ENCODE measurements at regions not wholly inside any gene's neighbourhood (a gene's known extent, or its start where the extent isn't known, plus 50 kb on each side); places are given as distances from the start of the nearest gene placed in this dataset.
A peak's percentile ranks its signal among the peaks of the same experiment; 100 is the strongest.

GRCh38 chr20:40511478-40511877 lies 177.6 kb downstream of the MAFB start:
- Mint-ChIP-seq H3K27ac (no peak overlapping the region), H3K9me3 (no peaks in the 10 kb centered on the region), H3K4me1 (peaks cover 10% of the 10 kb centered on the region; the same call in 1 of the 2 replicates), H3K27me3 (ENCODE audit: low read depth) (no peaks in the 10 kb centered on the region; the same call in none of the 2 replicates), H3K36me3 (no peaks in the 10 kb centered on the region), H3K4me3 (no peak overlapping the region)
- ATAC-seq (no peak), DNase-seq (ENCODE audit: low spot score) (no peak)
- CTCF ChIA-PET, result no interaction called here
- TF ChIP-seq NR1H2 (CRISPR knock-in tag; IDR thresholded peaks at IDR 0.05), result no peak
- peak; percentile 80 for TF ChIP-seq ZNF423 (CRISPR knock-in tag; IDR thresholded peaks at IDR 0.05)
- POLR2A ChIA-PET, result no interaction called here

DNA sequence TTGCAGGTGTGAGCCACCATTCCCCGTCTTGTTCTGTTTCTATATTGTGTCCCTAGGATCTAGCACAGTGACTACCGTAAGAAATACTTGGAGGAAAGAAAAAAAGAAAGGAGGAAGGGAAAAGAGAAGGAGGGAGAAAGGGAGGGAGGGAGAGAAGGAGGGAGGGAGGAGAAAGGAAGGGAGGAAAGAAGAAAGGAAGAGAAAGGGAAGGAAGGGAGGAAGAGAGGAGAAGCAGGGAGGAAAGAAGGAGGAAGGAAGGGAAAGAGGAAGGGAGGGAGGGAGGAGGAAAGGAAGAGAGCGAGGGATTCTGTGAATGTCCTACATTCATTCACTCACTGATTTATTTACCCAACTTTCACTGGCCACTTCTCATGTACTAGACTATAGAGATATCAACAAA lies 178.4 kb downstream of the MAFB start:
- ATAC-seq, result no peak
- POLR2A ChIA-PET, result no interaction called here
- no peaks in the 10 kb centered on the region for H3K36me3 Mint-ChIP-seq
- no peaks in the 10 kb centered on the region for H3K9me3 Mint-ChIP-seq
- no peaks in the 10 kb centered on the region; the same call in 1 of the 2 replicates for H3K27me3 Mint-ChIP-seq (ENCODE audit: low read depth)
- no peak for DNase-seq (ENCODE audit: low spot score)
- peaks cover 10% of the 10 kb centered on the region; the same call in 1 of the 2 replicates for H3K4me1 Mint-ChIP-seq
- H3K27ac Mint-ChIP-seq, result no peak overlapping the region
- CTCF ChIA-PET, result no interaction called here
- H3K4me3 Mint-ChIP-seq, result no peak overlapping the region
- TF ChIP-seq NR1H2 (CRISPR knock-in tag; IDR thresholded peaks at IDR 0.05) (no peak), USF1 (CRISPR knock-in tag; IDR thresholded peaks at IDR 0.05) (no peak), ZBTB21 (CRISPR knock-in tag; IDR thresholded peaks at IDR 0.05; ENCODE audit: borderline replicate concordance) (no peak), E2F5 (CRISPR knock-in tag; IDR thresholded peaks at IDR 0.05) (no peak), FOXK1 (CRISPR knock-in tag; IDR thresholded peaks at IDR 0.05) (no peak), E2F4 (CRISPR knock-in tag; IDR thresholded peaks at IDR 0.05; ENCODE audit: borderline replicate concordance, low read depth) (no peak), ZNF263 (CRISPR knock-in tag; IDR thresholded peaks at IDR 0.05; ENCODE audit: low read depth) (no peak), RORB (CRISPR knock-in tag; IDR thresholded peaks at IDR 0.05) (no peak), NFYB (CRISPR knock-in tag; conservative IDR thresholded peaks at IDR 0.05; ENCODE audit: low read depth) (no peak), ZNF423 (CRISPR knock-in tag; IDR thresholded peaks at IDR 0.05) (no peak), ATF1 (CRISPR knock-in tag; IDR thresholded peaks at IDR 0.05) (no peak)
- TF ChIP-seq, protein P1, sequence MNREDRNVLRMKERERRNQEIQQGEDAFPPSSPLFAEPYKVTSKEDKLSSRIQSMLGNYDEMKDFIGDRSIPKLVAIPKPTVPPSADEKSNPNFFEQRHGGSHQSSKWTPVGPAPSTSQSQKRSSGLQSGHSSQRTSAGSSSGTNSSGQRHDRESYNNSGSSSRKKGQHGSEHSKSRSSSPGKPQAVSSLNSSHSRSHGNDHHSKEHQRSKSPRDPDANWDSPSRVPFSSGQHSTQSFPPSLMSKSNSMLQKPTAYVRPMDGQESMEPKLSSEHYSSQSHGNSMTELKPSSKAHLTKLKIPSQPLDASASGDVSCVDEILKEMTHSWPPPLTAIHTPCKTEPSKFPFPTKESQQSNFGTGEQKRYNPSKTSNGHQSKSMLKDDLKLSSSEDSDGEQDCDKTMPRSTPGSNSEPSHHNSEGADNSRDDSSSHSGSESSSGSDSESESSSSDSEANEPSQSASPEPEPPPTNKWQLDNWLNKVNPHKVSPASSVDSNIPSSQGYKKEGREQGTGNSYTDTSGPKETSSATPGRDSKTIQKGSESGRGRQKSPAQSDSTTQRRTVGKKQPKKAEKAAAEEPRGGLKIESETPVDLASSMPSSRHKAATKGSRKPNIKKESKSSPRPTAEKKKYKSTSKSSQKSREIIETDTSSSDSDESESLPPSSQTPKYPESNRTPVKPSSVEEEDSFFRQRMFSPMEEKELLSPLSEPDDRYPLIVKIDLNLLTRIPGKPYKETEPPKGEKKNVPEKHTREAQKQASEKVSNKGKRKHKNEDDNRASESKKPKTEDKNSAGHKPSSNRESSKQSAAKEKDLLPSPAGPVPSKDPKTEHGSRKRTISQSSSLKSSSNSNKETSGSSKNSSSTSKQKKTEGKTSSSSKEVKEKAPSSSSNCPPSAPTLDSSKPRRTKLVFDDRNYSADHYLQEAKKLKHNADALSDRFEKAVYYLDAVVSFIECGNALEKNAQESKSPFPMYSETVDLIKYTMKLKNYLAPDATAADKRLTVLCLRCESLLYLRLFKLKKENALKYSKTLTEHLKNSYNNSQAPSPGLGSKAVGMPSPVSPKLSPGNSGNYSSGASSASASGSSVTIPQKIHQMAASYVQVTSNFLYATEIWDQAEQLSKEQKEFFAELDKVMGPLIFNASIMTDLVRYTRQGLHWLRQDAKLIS (CRISPR knock-in tag; IDR thresholded peaks at IDR 0.05; ENCODE audit: borderline replicate concordance), result no peak
- TF ChIP-seq, protein P2, sequence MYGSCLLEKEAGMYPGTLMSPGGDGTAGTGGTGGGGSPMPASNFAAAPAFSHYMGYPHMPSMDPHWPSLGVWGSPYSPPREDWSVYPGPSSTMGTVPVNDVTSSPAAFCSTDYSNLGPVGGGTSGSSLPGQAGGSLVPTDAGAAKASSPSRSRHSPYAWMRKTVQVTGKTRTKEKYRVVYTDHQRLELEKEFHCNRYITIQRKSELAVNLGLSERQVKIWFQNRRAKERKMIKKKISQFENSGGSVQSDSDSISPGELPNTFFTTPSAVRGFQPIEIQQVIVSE (CRISPR knock-in tag; IDR thresholded peaks at IDR 0.05; ENCODE audit: borderline replicate concordance), result no peak
- TF ChIP-seq, protein P3, sequence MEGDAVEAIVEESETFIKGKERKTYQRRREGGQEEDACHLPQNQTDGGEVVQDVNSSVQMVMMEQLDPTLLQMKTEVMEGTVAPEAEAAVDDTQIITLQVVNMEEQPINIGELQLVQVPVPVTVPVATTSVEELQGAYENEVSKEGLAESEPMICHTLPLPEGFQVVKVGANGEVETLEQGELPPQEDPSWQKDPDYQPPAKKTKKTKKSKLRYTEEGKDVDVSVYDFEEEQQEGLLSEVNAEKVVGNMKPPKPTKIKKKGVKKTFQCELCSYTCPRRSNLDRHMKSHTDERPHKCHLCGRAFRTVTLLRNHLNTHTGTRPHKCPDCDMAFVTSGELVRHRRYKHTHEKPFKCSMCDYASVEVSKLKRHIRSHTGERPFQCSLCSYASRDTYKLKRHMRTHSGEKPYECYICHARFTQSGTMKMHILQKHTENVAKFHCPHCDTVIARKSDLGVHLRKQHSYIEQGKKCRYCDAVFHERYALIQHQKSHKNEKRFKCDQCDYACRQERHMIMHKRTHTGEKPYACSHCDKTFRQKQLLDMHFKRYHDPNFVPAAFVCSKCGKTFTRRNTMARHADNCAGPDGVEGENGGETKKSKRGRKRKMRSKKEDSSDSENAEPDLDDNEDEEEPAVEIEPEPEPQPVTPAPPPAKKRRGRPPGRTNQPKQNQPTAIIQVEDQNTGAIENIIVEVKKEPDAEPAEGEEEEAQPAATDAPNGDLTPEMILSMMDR (IDR thresholded peaks at IDR 0.05), result no peak

Data from WTC11 (cell line).